HG03135 (cell line): ENCODE measurements at regions not wholly inside any gene's neighbourhood (a gene's known extent, or its start where the extent isn't known, plus 50 kb on each side); places are given as distances from the start of the nearest gene placed in this dataset.

Source experiments
- ATAC-seq: cut with Tn5 transposase; IDR thresholded peaks from one replicate; pipeline ENCODE4 v1.9.1; 2021; ENCODE audit warnings: mild to moderate bottlenecking, moderate library complexity; ENCODE audit not compliant: unreplicated experiment

DNA sequence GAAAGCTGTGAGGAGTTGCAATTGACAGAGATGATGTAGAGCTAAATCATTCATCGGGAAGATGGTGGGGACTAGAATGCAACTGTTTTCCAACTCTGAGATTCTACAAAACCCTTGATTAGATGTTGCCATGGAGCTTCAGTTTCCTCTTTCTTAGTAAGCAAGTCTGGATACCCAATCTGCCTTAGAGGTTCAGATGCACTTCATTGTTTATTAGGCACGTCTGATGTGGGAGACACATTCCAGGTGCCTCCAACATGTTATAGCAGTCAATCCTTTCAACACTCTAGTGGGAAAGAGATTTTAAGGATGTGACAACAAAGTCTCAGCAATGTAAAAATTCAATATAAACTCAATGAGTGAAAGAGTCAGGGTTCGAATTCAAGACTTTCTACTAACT, 291.3 kb upstream of the PHYHIPL start:
- ATAC-seq: no peak

GRCh38 chr10:58885686-58886345, 290.6 kb upstream of the PHYHIPL start:
- no peak for ATAC-seq

DNA sequence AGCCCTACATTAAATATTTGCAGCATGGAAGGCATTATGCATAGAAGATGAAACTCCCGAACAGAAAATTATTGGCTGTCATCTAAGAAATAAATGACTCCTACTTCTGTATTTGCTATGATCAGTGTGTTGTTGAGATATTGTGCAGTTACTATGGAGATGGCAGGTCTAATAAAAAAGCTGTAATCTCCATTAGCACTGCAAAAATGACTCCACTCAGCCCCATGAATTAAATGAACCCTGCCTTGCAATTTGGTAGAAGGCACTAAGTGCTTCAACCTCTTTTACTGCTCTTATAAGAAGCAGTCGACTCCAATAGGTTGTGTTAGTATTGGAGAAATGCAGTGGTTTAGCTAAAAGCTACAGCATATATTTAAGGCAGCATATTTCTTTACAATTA, 290.0 kb upstream of the PHYHIPL start:
- no peak for ATAC-seq

DNA sequence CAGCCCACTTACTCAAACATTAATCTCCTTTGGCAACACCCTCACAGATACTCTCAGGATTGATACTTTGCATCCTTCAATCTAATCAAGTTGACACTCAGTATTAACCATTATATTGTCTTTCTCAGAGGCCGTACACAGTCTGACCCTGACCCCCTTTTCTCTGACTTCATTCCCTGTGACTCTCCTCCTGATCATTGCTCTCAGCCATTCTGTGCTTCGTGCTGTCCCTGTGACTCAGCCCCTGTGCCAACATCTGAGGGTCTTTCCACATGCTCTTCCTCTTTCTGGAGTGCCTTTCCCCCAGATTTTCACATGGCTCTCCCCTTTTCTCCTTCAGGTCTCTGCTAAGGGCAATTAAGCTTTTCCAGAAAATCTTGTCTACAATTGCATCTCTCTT, 289.0 kb upstream of the PHYHIPL start:
- ATAC-seq: no peak

DNA sequence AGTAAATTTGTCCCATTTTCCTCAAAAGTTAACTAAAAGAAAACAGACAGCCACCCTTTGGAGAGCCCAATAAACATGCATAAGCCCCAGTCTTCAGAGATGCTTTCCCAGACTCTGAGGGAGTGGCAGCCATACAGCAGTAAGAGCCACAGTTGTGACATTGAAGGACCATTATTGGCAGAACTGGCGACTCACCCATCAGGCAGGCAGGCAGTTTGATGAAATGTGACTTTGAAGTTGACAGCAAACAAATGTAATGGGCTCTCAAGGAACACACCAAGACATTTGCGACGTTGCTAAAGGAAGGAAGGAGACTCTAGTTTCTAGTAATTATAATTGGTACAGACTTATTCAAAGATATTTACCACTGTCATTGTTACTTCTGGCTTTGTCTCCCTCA, 287.5 kb upstream of the PHYHIPL start:
- no peak for ATAC-seq

DNA sequence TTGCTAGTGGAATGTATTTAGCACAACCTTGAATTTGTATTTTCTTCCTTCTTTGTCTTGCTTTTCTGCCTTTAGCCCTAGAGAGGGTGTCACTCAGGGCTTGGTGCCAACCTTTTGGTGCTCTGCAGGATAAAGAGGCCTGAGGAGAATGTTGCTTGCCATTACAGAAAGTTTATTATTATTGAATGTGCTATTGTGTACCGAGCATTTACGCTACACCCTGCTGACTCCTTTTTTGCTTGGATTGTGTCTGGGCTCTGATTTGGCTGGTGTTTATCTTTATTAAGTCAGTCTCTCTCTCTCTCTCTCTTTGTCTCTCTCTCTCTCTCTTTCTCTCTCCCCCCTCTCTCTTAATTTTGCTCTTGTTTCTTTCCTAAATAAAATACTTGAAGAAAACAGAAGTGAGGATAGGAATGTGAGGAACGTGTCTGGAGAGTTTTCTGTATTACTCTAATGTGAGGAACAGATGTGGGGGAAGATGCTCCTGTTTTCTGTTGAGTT, 284.4 kb upstream of the PHYHIPL start:
- ATAC-seq: no peak

DNA sequence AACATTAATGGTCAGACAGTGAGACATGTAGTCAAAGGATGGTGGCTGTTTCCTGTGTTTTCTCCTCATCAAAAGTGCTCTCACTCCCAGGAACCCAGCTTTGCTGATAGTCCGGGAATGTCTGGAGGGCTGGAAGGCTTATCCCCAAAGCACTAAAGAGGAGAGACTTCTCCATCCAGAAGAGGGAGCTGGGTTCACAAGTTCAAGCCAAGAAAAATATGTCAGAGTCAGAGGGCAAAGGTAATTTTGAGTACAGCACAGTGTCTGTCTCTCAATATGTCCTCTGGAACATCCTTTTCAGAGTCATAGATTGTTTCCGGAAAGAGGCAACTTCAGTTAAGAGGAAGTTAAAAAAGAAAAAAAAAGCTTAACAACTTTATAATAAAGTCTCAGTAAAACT, 281.5 kb upstream of the PHYHIPL start:
- ATAC-seq: no peak

GRCh38 chr10:58896229-58896628, 280.2 kb upstream of the PHYHIPL start:
- no peak for ATAC-seq

DNA sequence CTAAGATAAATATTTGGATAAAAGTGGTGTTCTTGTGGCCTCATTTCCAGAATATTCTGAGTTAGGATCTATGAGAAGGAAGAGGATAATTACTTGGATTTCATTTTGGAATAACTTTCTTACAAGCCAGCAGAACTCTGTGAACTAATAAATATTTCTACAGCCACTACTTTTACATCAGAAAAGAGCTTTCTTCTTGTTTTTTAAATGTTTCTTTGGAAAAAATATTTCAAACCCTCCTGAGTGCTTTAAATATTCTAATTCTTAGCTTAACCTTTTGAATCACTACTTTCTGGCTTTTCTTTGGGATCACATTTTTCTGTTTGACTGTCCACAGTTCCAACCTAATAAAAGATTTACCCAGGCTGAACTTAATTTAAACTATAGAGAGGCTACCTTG, 279.2 kb upstream of the PHYHIPL start:
- ATAC-seq: no peak

DNA sequence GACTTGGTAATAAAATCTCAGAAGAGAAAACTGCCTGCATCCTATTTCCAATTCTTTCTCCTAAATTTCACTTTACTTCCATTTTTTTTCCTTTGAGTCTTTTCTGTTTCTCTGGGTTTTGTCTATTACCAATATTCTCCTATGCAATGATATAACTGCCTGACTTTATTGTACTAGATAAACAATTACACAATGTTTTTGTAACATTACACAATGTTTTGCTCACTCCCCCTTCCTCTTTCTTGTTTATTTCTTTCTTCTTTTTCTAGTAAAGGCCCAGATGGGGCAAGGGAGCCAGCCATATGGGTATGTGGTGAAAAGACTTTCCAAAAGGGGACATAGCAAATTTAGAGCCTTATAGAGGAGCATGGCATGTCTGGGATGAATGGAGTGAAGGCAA, 278.7 kb upstream of the PHYHIPL start:
- ATAC-seq: no peak

GRCh38 chr10:58898854-58899573, 277.4 kb upstream of the PHYHIPL start:
- no peak for ATAC-seq

DNA sequence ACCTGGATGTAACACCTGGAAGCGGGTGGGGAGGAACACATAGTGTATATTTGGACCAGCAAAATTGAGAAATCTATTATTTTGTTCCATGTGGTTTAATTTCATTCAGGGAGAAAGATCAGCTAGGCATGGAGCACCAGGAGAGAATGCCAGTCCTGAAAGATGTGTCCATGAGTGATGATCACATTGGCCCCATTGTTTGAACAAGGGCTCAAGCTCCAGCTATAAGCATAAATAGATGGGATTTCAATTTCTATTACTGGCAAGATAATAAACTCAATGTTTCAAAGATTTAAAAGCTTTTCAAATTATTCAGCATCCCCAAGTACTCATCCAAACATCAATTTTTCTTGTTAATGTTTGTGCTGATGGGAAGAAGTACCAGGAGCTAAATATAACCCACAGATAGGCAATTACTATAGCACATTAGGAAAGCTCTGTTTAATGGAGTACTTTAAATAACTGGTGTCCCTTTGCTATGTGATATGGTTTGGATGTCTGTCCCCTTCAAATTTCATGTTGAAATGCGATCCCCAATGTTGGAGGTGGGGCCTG, 275.3 kb upstream of the PHYHIPL start:
- no peak for ATAC-seq

DNA sequence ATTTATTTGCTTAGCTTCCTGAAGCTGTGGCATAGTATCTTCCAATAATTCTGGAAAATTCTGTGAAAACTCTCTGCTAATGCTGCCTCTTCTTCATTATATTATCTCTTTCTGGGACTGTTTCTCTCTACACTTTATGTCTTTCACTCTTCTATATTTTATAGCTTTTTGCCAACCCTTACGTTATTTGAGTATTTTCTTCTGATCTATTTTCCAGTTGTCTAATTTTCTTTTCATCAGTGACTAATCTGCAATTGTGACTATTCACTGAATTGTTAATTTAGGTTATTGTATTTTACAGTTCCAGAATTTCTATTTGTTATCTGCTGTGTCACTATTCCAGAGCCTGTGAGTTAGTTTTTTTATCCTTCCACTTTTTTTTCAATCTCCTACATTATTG, 273.4 kb upstream of the PHYHIPL start:
- ATAC-seq: no peak

- ATAC-seq: no peak
These were observed 266.6 kb upstream of the PHYHIPL start for GRCh38 chr10:58909881-58910280.

DNA sequence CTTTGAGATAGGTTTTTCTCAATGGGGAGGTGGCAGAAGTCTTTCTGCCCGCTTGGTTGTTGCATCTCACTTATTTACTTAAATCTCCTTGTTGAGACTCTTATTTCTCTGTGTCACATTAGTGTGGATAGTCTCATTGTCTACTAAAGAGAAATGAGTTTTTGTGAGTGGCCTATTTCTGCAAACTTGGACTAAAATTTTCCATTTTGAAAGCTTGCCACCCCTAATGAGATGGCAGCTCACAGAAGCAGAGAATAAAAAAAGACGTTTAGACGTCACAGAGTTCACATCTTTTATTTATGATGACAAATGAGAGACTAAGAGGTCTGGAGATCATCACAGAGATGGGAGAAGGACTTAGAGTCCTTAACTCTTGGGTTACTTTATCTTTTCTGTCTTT, 262.7 kb upstream of the PHYHIPL start:
- ATAC-seq: no peak

- no peak for ATAC-seq
These were observed 257.6 kb upstream of the PHYHIPL start for GRCh38 chr10:58918887-58919286.

DNA sequence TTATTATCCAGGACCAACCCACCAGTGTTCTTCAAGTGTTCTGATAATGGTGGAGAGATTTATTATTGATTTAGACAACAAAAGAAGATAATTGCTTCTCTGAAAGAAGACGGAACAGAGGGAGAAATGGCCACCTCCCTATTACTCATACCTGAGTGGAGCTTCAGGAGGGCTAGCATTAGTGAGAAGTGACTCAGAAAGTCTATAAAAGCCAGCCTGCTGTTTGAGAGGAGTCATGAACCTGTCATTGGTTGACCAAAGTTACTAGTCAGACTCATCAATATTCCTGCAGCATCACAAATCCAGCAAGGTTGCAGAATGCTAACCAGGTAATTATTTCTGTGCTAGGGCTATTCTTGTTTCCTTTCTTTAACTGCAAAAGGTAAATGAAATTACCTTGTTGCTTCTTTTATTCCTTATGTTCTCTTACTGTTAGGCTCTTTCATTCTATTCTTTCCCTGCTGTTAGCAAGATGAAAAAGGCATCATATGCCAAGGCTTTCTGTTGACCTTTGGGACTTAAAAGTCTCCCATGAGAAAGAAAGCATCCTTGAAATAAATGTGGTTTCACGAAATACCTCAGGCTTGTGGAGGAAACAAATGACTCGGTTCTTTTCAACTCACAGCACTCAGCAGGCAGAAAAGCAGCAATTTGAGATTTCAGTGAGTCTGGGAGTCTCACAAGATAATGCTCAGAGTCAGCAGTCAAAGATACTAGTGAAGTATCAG, 256.4 kb upstream of the PHYHIPL start:
- ATAC-seq: no peak

DNA sequence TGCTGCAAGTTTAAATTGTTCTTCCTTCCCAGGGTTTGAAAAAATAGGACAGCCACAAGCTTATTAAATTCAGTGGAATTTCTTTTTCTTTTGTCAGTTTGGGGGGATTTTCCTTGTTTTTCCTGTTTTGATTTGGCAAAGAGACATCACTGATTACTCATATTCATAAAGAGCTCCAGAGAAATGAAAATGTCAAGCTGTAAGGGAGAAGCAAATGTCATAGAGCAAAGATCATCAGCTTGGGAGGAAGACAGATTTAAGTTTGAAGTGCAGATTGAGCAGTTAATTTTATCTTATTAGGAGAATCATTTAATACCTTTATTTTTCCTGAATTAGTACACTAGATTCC, 255.8 kb upstream of the PHYHIPL start:
- no peak for ATAC-seq

- ATAC-seq: no peak
These were observed 255.0 kb upstream of the PHYHIPL start for GRCh38 chr10:58921421-58921855.

GRCh38 chr10:58925381-58925780, 251.1 kb upstream of the PHYHIPL start:
- ATAC-seq: no peak

- no peak for ATAC-seq
These were observed 245.9 kb upstream of the PHYHIPL start for GRCh38 chr10:58930500-58930899.

GRCh38 chr10:58932126-58932525, 244.3 kb upstream of the PHYHIPL start:
- no peak for ATAC-seq
